HG02981 (cell line): ENCODE measurements at regions not wholly inside any gene's neighbourhood (a gene's known extent, or its start where the extent isn't known, plus 50 kb on each side); places are given as distances from the start of the nearest gene placed in this dataset.

Experiments used
- ATAC-seq: cut with Tn5 transposase; IDR thresholded peaks from one replicate; pipeline ENCODE4 v1.9.1; 2021; ENCODE audit warnings: mild to moderate bottlenecking, moderate library complexity; ENCODE audit not compliant: unreplicated experiment

DNA sequence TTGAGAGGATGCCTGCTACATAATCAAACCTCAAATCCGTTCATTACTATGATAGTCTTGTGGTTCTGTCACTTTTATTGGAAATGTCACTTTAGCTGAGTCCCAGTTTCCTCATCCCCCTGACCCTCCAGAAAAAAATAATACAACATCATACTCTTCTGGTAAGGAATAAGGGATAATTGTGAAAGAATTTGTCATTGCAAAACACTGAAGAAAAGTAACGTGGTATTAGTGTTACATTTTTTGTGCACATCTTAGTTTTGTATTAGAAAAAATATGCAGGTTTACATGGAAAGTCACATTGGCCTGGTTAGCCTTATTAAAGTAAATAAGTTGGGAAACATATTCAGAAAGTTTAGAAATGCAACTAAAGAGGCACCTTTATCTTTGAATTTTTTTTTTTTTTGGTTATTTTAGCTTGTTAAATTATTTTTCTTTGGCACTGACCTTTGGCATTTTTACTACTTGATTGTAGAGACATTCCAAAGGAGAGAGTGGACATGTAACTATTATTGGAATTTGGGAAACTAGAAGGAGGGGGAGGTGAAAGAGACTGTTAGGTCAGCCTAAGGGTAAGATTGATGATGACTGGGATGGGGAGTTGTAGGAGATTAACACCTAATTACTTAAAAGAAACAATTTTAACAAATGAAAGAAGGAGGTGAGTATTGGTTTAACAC is 462.2 kb upstream of the RARB start:
- no peak for ATAC-seq

DNA sequence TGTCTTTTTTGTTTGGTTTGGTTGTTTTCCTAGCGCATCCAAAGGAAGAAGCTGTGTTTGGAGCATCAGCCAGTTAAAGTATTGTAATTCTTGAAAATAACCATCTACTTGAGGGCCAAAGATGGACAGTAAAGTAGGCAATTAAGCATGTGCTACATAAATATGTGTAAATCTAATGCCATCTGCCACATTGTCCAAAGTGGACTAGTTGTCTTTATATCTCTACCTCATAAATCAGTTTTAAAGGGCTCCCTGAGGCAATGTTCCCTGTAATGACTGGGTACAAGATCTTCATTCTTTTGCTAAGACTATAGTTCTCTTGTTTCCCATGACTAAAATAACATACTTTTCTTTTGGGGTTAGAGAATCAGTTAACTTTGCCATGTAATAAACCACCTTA is 460.0 kb upstream of the RARB start:
- no peak for ATAC-seq

DNA sequence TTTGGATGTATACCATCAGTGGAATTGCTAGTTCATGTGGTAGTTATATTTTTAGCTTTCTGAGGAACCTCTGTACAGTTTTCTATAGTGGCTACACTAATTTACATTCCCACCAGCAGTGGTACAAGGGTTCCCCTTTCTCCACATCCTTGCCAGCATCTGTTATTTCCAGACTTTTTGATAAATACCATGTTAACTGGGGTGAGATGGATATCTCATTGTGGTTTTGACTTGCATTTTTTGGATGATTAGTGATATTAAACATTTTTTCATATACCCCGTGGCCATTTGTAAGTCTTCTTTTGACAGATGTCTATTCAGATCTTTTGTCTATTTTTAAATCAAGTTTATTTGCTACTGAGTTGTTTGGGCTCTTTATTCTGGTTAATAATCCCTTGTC is 455.6 kb upstream of the RARB start:
- ATAC-seq = no peak

DNA sequence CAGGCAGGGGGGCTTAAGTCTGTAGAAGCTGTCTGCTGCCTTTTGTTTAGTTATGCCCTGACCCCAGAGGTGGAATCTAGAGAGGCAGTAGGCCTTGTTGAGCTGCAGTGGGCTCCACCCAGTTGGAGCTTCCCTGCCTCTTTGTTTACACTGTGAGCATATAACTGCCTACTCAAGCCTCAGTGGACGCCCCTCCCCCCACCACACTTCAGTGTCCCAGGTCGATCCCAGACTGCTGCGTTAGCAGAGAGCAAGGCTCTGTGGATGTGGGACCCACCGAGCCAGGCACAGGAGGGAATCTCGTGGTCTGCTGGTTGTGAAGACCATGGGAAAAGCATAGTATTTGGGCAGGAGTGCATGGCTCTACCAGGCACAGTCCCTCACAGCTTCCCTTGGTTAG is 446.8 kb upstream of the RARB start:
- ATAC-seq = no peak

DNA sequence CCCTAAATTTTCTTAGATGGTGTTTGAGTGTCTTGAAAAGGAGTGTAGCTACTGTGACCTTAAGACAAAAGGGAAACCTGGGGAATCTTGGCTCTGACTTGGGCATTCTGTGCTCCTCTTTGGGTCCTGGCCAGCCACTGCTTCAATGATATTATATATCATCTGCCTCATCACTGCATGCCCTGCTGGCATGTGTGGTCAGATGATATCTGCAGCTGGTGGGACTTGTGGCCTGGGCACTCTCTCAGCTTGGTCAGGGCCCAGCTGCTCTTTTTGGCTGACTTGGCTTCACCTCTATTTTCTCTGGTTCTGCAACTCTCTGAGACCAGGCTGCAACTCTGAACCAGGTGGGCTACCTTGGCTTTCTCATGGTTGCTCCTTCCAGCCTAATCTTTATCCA is 446.1 kb upstream of the RARB start:
- no peak for ATAC-seq

DNA sequence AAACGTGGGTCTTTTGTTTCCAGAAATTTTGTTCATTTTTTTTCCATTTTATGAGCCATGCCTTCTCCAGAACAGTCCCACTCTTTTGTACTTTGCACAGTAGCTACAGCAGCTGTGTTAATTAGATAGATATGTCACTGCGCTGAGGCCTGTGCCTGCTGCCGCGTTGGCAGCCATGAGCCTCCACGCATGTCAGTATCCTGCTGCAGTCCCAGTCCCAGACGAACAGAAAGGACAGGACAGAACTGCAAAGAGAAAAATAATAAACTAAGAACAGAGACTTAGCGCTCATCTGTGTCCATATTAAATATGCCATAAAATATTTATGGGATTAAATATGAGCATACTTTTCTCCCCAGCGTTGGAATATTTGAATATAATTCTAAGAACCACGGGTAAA is 442.4 kb upstream of the RARB start:
- no peak for ATAC-seq

DNA sequence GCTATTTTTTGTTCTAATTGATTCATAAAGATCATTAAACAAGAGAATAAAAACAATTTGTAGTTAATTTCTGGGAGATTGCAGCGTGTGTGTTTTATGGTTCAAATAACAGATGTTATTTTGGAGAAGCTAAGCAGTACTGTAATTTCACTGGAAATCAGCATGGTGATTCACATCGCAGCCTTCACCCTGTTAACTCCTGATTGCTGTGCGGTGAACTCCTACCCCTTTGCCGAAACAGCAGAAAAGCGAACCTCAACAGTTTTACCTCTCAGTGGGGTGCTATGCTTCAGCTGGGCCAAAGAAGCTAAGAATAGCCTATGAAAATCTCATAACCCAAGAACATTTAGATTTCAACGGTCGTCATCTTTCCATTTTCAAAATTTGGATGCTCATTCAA is 441.5 kb upstream of the RARB start:
- ATAC-seq = no peak

DNA sequence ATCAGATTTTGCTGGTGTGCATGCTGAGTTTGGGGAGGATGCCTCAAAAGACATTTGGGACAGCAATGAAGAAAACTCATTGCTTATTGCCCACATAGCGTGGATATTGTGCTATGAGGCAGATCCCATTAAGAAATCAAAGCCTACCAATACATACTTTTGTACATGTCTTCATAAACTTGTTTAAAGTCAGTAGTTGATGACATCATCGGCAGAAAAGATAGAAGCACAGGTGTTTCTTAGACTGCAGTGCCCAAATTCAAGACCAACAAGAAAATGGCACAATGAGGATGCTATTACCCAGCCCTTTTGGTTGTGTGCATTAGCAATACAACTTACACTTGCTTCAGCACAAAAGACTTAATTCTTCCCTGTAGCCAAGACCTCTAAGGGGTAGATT is 428.7 kb upstream of the RARB start:
- ATAC-seq = no peak

DNA sequence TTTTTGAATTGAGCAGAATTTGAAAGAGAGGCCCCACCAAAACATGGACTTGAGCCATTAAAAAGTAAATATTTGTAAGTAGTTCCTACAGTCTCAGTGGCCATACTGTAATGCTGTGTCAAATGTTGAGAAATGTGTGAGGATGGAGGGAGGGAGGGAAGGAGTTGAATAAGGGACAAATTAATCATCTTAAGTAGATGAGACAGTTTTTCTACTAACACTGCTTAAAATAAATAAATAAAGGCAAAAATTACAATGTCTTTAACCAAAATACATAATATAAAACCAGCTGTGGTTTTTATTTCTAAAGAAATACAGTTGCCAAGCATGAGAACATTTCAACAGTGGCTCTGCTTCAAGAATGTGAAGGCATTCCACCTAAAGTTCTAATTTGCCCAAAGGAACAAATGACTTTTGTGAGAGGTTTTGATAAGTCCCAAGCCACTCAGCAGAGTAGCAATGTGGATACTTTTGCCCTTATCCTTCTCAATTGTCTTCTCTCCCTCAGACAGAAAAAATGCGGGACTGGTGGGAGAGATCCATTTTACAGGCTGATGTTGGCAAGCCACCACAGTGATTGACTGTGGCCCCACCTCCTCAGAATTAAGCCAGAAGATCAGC is 427.0 kb upstream of the RARB start:
- no peak for ATAC-seq

DNA sequence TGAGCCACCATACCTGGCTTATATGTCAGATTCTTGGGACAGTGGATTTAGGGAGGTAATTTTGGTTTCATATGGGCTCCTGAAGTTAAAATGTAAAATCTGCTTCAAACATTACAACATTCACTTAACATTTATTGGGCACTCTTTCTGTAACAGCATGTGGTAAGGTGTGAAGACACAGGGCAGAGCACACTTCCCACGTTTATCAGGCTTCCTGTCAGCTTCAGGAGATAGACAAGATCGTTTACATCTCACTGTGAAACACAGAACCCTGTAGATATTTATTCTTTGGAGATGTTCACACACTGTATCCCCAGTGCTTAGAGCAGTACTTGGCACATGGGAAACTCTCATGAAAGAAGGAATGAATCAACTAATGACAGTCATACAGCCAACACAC is 426.0 kb upstream of the RARB start:
- ATAC-seq = no peak

DNA sequence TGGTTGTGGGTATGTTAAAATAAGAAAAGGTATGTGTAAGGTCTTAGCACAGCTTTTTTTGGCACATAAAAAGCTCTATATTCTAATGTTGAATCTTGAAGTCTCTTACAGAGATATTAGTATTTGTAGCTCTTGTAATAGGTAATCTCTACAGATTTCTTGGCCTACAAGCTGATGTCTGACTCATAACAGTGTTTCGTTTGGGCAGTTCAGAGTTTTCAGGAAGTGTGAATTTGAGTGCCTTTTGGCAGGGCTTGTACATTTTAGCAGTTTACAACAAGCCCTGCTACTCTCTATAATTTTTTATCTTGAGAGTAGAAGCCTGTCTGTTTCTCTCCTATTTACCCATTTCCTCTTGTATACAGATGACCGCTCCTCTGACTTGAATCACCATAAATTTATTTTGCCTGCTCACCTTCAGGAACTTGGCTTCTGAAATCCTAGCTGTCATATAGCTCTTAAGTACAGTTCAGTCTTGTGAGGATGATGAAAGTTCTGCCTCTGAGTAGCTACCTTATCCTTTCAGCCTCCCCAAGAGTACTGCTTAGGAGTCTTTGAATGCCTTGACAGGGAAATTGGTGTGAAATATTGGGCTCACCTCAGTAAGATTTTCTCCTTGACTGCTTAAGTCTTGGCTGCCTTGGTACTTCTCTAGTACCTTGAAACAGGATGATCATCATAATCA is 419.9 kb upstream of the RARB start:
- peak; percentile 99 for ATAC-seq

DNA sequence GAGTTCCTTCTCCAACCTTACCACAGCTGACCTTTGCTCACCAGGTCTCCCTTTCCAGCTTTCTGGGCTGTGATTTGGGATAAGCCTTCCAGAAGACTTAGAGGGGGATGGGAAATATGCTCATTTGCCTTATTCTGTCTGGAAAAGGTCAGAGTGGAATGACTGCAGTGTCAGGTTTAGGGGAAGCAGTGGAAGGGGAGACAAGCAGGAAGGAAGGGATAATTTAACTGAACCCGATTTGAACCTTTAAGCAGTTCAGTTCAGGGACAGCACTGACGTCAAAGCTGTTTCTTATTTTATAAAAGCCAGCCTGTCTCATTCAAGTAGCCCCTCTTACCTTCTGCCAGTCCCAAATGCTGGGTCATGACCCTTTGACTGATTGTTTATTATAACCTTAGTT is 418.4 kb upstream of the RARB start:
- no peak for ATAC-seq

DNA sequence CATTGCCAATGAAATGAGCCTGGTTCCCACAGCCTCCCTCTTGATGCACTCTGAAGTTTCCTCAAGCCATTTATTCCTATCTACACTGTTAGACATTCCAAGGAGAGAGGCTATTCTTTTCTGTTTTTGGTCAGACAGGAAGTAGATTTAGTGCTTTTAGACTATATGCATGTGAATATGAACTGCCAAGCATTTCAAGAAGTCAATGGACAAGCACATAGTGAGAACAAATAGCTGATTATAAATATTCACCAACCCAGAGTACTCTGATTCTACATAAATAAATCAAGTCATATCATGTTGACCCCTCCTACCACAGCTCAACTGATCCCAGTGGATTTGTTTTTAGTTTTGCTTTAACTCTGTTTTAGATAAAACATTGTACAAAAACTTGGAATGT is 412.5 kb upstream of the RARB start:
- ATAC-seq = no peak

DNA sequence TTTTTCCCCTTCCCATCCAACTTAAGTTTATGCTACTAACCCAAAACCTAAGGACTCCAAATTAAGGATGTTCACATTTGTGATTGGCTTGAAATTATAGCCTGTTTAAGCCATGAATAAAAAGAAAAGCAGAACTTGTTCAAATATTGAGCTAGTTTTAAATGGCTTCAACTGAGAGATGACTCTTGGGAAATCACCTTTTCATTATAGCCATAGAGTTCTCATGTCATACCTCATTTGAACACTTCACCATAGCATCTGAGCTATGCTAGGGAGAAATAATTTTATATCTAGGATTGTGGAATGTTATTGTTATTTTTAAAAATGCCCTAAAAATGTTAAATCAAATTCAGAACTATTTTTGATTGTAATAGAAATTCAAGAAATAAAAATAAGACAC is 409.2 kb upstream of the RARB start:
- ATAC-seq = no peak

DNA sequence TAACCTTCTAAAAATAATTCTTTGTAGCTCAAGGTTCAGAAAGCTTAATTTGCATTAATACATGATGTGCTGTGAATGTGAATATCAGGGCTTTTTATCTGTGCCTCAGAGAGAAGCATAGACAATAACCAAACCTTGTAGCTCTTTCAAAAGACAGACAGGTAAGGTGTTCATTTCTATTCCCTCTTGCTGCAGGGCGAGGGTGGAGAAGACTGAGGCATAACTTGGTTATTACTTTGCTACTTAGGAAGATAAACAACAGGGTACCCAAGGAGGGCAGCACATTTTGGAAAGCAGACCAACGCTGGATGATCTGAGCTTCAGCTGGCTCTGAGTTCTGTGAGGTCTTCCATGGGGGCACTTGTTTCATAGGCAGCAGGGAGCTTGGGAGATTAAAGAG is 408.6 kb upstream of the RARB start:
- no peak for ATAC-seq

DNA sequence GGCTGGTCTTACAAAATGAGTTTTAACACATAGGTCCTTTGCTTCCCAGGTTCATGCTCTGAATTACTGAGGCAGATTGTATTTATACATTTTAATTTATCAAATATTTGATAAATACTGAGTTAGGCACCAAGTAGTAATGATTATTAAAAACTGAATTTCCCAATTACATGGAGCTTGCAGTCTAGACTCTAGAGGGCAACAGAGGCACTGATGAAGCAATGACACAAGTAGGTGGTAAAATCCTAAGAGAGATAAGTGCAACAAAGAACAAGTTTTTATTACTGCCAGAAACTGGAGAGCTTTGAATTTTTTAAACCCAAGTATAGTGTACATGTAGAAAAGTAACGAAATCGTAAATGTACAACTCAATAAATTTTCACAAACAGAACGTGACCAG is 406.2 kb upstream of the RARB start:
- no peak for ATAC-seq

DNA sequence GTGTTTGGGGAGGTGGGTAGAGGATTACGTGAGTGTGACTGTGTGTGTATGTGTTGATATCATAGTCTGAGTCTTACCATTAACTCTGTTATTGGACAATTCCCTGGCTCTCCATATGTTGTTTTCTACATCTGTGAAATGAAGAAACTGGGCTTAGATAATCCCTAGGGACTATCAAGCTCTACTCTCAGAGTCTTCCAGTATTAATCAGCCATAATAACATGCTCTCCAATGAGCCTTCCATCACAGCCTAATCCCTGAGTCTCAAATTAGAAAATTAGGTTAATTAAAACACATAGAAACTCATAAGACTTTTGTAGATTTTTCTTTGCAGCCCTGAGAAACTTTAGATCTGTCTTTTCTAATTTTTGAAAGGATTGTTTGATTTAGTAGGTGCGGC is 404.2 kb upstream of the RARB start:
- no peak for ATAC-seq

DNA sequence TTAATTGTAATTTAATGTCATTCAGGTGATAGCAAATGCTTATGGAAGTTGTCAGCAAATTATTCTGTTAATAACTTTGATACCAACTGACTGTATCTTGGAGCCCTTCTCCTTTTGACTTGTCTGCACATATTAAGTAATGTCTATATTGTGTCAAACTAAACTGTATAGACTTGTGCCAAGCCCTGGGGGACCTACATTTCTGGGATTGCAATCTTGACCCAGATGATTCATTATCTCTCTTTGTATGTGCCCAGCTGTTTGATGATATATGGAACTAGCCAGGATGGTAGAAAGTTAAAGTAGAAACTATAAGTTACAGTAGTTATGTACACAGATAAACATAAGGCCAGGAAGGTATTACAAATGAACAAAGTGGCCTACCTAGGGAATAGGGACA is 402.8 kb upstream of the RARB start:
- ATAC-seq = no peak

DNA sequence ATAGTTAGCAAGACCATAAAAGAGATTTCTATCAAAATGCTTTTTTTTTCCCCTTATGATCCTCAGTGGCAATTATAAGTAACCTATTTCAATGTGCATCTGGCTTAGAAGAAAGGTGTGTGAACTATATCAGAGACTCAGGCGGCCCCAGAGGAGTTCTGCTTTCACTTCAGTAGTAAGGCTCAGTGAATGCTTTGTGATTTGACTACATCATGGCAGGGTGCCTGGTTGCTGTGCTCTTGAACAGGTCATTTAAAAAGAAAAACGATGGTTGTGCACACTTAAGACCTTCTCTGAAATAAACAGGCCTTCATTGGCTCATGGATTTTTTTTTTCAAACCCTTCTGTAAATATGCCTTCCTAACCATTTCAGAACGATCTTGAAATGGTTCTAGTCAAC is 400.4 kb upstream of the RARB start:
- ATAC-seq = no peak

DNA sequence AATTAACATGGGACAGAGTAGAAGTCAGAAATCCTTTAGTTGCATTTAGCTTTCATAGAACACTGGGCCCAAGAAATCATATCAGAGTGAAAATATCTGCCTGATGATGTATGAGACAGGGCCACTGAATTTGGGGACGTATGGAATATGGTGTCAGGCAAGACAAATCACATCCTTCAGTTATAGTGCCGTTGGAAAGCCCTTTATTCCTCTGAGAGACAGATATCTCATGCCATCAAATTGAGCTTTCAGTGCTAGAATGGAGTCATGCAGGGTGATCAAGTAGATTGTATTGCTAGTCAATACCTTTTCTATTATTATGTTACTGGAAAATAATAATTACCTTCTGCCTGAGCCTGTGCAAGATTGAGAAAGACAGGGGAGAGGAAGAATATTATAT is 398.2 kb upstream of the RARB start:
- ATAC-seq = no peak

DNA sequence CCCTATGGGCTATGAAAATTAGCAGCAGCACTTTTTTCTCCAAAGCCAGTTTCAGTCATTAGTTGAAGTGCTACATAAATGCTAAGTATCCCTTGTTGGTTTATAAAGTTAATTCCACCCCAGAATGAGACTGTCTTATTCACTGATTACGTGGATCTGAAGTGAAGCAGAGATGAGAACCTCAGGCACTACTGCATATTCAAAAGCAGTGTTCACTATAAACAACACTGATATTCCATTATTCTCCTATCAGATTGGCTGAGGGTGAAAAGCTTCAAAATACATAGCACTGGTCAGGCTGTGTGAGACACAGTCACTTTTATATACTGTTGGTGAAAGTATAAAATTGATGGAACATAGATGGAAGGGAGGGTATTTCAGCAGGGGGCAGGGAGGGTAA is 395.7 kb upstream of the RARB start:
- ATAC-seq = no peak

DNA sequence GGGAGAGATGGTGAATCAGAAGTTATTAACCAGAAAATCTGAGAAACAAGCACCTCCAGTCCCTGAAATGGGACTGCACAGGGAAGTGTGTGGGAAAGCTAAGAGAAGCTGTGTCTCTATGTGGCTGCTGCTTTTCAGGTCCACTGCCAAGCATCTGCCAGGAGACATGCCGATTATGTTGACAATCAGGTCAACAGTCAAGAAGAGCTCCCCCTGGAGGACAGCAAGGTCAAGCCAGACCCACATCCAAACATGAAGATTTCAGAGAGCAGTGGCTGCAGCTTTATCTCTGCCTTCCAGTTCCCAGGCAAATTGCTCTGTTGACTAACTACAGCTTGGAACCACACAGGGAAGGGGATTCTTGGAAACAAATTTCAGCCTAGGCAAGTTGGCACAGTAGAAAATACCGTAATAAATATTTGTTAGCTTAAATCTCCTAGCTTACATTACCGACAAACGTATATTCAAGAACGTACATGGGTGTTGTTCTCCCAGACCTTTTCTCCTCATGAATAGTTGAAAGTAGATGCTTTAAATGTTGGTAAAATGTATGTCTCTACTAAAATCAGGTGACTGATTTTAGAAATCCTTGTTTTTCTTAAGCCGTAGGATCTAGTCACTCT is 394.5 kb upstream of the RARB start:
- ATAC-seq = peak; percentile 85
